ENCODE measurements at regions not wholly inside any gene's neighbourhood (a gene's known extent, or its start where the extent isn't known, plus 50 kb on each side); places are given as distances from the start of the nearest gene placed in this dataset.
"Not testable (repeated sequence)": the region's sequence is repeated elsewhere in the genome, so short reads cannot be mapped to it uniquely, and the experiment has no call there.

- no peak for DNase-seq
Measured at GRCh38 chr6:125597411-125598253, 151.8 kb upstream of the HEY2 start.

- DNase-seq: no peak
Measured at GRCh38 chr6:125598422-125598821, 151.0 kb upstream of the HEY2 start.

- DNase-seq: no peak
Measured at GRCh38 chr6:125604257-125604656, 145.2 kb upstream of the HEY2 start.

DNA sequence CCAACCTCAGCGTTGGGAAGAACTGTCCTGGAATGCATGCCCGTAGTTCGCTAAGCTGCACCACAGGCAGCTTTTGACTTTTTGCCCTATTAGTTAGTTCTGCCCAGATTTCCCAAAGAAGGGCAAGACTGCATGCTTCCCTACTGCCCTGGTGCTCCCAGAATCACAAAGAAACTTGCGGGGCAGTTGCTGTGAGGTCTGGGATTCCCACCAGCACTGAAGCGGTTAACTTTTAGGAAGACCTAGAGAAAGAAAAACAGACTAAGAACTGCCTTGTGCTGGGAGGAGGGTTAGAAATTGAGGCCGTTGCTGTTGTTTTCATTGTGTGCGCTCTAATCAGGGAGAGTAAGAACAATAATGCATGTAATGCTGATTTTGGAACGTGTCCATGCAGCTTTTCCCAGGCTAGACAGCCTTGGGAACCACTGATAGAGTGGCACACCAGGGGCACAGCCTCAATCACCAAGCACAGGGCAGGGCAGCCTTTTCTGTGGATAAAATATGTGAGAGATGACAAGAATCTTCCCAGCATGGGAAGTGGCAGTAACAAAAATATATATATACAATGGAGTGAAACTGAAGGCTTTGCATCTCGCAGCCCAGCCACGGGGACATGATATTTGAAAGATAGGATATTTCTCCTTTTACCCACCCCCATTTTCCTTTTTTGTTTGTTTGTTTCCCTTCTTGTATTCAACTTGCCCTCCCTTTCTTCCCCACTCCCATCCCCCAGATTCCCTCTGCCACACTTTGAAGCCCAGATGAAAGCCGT, 137.7 kb upstream of the HEY2 start:
- DNase-seq: peak; percentile 18

DNA sequence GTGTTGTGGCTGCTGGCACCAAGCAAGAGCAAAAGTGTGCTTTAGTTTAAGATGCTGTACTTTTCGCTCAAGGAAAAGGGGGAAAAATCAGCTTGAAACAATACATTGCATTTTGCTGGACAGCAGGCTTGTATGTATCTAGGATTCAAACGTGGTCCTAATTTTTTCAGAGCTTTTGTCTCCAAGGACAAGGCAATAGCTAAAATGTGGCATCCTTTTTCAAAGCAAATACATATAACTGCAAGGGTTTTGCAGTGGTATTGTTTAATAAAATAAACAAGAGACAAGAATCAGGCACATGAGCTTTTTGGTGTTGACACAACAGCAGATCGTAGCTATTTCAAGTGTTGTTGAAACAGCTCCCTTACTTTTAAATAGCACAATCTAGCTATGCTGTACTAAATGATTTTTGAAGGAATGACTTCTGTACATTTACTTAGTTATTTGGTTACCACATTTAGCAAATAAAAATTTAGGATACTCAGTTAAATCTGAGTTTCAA, 137.0 kb upstream of the HEY2 start:
- DNase-seq: no peak

DNA sequence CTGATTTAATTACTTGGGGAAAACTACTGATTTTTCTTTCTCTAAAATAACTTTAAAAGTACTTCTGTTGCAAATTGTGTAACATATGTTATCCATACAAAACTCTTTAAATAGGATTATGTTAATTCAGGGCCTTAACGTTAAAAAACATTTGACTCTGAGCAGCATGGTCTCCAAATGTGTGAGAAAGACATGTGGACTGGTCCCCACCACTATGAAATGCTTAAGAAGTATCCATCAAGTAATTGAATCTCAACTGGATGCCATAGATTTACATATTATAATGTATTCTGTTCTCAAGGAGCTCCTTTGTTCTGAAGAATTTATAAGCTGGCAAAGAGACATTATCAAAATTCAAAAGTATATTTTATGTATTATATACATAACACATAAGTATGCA, 130.8 kb upstream of the HEY2 start:
- no peak for DNase-seq

GRCh38 chr6:125623085-125623484, 126.3 kb upstream of the HEY2 start:
- DNase-seq: no peak

DNA sequence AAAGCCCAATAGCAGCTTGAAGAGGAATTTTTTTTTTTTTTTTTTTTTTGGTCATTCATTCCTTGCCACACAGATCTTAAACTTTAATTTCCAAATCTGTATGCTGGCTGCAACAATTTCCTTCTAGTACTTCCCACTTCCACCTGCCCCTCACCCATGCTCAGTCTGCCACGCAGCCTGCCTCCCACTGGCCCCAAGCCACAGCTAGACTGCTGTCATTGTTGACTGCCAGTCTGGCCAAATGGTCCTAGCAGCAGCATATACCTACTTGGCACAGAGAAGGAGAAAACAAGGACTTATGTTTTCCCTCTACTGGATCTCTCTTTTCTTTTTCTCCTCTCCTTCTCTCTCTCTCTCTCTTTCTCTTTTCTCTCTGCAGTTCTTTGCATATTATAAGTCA, 118.3 kb upstream of the HEY2 start:
- no peak for DNase-seq

DNA sequence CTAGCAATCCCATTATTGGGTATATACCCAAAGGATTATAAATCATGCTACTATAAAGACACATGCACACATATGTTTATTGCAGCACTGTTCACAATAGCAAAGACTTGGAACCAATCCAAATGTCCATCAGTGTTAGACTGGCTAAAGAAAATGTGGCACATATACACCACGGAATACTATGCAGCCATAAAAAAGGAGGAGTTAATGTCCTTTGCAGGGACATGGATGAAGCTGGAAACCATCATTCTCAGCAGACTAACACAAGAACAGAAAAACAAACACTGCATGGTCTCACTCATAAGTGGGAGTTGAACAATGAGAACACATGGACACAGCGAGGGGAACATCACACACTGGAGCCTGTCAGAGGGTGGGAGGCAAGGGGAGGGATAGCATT, 113.4 kb upstream of the HEY2 start:
- DNase-seq: not testable (repeated sequence)

DNA sequence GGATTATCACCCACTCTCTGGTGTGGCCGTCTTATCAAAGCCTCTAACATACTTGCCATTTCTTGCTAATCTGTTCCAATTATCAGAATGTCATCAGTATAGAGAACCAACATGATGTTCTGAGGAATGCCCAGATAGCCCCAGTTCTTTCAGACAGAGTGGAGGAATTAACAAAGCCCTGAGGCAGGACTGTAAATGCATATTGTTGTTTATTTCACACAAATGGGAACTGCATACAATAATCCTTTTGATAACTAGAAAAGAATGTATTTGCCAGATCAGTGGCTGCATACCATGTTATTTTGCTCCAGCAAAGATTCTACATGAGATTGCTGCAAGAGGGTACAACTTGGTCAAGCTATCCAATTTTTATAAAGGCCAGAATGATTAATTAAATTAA, 112.8 kb upstream of the HEY2 start:
- no peak for DNase-seq

DNA sequence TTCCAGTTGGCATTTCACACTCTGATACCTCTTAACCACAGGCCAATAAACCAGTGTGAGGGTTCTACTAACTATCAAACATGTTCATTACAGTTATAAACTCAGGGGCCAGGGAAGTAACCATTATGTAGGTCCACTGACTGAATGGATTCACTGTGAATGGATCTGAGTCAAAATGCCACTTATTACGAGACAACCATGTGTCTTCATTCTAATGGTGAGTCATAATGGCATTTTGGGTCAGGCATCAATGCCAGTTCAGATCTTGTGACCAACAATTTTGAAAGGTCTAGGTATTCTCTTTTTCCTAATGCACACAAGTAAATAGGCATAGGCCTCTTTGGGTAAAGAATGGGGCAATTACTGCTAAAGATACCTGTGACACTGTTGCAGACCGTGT, 112.2 kb upstream of the HEY2 start:
- no peak for DNase-seq

- DNase-seq: no peak
Measured at GRCh38 chr6:125639466-125640020, 109.9 kb upstream of the HEY2 start.

GRCh38 chr6:125640441-125641150, 108.8 kb upstream of the HEY2 start:
- DNase-seq: no peak

DNA sequence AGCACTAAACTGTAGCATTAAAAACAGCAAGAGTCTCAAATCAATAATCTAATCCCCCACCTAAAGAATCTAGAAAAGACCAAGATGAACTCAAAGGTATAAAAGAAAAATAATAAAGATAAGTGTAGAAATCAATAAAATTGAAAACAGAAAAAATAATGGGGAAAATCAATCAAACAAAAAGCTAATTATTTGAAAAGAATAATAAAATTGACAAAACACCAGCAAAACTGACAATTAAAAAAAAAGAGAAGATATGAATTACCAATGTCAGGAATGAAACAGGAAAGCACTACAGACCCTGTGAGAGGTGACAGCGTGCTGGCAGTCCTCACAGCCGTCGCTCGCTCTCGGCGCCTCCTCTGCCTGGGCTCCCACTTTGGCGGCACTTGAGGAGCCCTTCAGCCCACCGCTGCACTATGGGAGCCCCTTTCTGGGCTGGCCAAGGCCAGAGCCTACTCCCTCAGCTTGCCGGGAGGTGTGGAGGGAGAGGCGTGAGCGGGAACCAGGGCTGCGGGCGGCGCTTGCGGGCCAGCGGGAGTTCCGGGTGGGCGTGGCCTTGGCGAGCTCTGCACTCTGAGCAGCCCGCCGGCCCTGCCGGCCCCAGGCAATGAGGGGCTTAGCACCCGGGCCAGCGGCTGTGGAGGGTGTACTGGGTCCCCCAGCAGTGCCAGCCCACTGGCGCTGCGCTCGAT, 105.3 kb upstream of the HEY2 start:
- not testable (repeated sequence) for DNase-seq

DNA sequence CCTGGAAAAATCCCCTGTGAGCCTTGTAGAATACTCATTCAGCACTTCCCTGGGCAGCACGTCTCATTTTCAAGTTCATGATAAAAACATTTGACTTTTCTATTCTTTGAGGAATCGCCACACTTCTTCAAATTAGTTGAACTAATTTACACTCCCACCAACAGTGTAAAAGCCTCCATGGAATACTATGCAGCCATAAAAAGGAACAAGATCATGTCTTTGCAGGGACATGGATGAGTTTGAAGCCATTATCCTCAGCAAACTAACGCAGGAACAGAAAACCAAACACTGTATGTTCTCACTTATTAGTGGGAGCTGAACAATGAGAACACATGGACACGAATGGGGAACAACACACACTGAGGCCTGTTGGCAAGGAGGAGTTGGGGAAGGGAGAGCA, 102.0 kb upstream of the HEY2 start:
- no peak for DNase-seq

DNA sequence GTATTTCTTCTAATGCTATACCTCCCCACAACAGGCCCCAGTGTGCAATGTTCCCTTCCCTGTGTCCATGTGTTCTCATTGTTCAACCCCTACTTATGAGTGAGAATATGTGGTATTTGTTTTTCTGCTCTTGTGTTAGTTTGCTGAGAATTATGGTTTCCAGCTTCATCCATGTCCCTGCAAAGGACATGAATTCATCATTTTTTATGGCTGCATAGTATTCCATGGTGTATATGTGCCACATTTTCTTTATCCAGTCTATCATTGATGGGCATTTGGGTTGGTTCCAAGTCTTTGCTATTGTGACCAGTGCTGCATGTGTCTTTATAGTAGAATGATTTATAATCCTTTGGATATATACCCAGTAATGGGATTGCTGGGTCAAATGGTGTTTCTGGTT, 95.7 kb upstream of the HEY2 start:
- not testable (repeated sequence) for DNase-seq

DNA sequence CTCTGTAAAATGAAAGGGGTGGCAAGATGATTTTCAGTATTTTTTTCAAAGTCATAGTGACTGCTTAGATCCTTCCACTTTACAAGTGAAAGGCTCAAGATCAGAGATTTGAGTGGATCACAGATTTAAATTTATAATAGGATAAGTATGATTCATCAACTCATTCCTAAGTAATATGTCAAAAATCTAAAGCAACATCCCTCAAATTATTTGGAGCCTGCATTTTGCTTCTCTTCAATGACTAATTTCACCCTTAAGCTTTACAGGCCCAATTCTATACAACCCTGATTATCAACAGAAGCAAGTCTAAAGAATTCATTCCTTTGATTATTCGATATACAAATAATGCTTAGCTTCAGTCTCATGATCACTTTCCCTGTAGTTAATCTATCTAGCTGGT, 93.9 kb upstream of the HEY2 start:
- DNase-seq: no peak

DNA sequence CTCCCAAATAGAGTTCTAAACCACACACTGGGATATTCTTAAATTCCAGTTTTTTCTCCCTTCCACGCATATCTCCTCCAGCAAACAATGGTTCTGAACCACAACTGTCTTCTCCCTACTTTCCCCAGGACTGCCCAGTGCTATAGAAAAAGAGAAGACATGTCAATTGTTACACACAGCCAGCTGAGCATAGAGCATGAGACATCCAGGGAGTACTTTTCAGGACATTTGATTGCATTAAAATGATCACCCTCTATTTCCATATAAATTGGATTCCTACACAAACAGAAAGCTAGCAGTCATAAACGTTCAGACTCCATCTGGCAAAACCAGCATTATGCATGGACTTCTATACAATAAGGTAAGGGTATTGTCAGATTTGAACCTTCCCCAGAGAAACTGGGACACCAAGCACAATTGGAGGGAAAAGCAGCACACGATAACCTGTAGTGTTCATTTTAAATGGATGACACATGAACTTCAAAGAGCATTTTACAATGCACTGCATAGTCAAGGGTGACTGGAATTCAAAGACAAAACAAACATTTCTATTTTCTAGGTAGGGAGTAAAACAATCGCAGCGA, 93.1 kb upstream of the HEY2 start:
- no peak for DNase-seq

DNA sequence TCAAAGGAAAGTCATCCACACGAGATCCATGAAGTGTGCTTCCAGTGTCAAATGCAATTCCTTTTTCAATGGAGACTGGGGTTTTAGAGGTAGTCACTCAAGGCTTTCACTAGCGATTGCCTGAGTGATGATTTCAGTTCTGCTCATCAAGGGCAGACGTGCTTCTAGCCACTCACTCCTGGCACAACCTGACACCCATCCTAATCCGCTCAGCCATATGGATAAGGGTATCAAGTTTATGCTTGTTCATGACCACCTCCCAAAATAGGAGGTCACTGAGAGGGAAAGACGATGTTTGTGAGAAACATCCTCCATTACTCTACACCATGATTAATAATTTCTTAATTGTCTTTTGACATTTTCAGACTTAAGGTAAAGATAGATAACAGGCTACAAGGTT, 91.3 kb upstream of the HEY2 start:
- DNase-seq: no peak

DNA sequence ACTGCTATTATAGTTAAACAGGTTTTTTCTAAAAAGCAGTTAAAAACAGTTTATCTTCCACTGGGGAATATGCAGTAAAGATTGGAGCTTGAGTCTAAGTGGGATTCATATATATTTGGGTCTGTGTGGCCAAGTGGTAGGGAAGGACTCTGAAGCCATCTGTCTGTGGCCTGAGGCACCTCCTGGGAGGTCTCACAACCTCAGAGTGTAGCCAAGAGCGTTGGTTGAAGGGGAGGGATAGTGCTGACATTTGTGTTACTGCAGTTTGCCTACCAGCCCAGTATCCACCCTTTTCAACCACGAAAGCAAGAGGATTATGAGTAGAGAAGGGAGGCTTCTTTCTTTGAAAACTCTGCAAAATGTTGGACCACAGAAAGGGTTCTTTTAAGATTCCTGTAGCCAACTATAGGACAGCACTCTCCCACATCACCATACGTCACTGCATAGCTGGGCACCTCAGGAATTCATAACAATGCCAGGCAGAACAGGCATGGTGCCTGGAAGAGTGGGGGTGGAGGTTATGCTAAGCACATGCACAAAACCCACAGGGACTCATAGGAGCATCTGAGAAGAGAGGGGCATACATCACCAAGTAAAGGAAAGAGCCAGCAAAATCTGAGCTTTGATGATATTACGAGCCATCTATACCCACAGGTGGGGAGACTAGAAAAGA, 90.5 kb upstream of the HEY2 start:
- DNase-seq: no peak

DNA sequence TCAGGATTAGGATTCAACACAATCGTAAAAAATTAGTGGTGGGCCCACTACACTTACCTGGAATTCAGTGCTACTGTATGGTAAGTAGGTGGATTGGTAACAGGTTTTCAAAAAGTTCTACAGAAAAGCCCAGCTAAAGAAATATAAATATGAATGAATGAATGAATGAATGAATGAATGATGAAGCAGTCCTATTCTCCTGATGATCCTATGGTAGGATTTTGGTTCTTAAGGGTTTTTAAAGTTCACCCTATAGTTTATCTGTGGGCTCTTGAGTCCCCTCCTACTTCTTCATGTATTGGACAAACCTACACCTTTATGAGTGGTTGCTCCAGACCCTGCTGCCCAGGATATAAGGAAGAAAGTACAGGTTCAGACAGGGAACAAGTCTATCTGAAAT, 89.5 kb upstream of the HEY2 start:
- DNase-seq: no peak

DNA sequence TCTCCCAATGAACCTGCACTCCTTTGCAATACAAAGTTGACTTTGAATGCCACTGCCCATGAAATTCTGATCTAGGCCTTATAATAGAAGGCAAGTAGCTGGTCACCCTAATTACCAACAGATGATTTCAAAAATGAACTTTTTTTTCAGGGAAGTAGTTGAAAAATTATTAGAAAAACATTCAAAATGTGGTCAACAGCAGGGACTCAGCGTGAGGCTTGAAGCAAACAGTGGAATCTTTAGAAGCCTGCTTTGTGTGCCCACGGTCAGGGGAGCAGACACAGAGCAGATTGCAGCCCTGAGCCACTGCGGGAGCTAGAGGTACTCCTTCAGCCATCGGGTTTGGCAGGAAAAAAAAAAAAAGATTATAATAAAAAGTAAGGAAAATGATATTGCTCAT, 87.1 kb upstream of the HEY2 start:
- no peak for DNase-seq
